ENCODE measurements at regions not wholly inside any gene's neighbourhood (a gene's known extent, or its start where the extent isn't known, plus 50 kb on each side); places are given as distances from the start of the nearest gene placed in this dataset.

DNA sequence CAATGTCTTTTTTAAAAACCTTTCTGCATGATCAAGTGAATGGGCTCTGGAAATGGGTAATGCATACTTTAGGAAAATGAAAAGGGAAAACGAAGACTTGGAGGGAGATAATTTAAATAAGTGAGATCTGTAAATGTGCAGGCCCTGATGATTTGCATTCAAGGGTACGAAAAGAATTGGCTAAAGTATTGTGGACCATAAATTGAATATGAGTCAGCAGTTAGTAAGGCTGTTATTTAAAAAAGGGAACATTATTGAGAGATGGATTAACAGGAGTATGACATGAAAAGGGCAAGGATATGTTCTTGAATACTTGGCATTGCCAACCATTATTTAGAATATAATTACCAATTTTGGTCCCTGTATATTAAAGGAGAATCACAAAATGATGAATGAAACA, 125.5 kb downstream of the GPAT3 start:
- DNase-seq: no peak
- no peak for ATAC-seq
- intact Hi-C loops (cut with DNase I): no loop called here

DNA sequence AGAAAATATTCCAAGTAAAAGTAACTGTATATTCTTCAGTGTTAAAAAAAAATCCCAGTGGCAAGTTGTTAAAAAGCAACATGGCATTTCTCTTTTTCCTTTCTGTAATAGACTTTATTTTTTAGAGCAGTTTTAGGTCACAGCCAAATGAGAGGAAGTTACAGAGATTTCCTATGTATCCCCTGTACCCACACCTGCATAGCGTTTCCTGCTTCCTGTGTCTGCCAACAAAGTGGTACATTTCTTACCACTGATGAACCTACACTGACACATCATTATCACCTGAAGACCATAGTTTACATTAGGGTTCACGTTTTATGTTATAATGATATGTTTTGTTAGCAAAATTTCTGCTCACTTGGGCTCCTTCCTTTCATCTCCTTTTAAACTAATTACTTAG, 124.7 kb downstream of the GPAT3 start:
- ATAC-seq: no peak

DNA sequence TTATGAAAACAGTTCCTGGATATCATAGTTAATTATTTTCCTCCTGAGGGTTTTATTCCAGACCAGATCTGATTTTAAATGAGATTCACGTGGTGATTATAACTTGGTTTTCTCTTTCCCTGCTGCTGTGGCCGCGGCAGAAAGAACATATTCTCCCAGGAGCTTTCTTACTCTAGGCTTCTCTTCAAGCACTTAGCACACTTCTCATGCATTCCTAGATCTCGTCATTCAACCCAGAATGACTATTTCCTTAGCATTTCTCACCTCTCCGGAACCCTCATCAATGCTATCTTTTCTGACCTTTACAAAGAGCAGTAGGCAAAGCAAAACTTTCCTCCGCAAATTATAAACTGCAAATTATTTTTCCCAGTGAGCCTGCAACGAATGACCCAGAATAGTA, 122.9 kb downstream of the GPAT3 start:
- ATAC-seq (no peak), DNase-seq (no peak)
- intact Hi-C loops (cut with DNase I): no loop called here

More for the DNA sequence above, 124.7 kb downstream of the GPAT3 start:
- intact Hi-C loops (cut with DNase I): no loop called here
- DNase-seq: no peak

DNA sequence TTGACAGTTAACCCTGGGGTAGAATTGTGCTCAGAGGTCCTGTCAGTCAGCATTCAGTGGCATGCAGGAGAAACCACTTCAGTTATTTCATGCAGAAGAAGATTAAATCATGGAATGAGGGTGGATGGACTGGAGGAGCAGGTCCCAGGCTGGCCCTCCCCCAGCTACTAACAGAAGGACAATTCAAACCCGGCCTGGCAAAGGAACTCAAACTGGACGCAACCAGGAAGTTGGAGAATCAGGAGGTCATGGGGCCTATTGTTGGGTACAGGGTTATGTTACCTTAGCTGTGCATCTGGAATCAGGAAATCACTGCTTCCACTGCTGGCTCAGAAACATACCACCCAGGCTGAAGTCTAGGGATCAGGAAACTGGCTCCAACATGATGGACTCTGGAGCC, 121.4 kb downstream of the GPAT3 start:
- intact Hi-C loops (cut with DNase I): no loop called here
- no peak for ATAC-seq
- no peak for DNase-seq
